RPMI7951 (cell line): ENCODE measurements at regions not wholly inside any gene's neighbourhood (a gene's known extent, or its start where the extent isn't known, plus 50 kb on each side); places are given as distances from the start of the nearest gene placed in this dataset.

ENCODE experiments used
- DNase-seq: peaks from one replicate; pipeline ENCODE4 v3.0.0-alpha.2; 2012; ENCODE audit warnings: low read depth

DNA sequence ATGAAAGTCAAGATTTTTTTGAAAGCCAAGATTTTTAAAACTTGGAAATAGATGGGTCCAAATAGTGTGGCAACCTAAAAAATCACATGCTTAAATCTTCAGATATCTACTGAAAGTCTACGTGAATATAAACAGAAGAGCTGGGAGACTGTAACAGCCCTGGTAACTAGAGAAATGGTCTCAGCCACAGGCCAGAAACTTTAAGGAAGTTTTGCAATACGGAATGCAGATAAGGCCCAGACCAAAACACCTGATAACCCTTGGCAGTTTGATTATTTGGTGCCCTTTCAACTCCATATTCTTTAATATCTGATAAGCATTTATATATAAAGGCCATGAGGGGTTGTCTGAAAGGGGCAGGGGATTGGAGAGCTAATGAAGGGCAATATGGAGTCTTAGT is 537.3 kb upstream of the TGFBR2 start:
- DNase-seq, result no peak

DNA sequence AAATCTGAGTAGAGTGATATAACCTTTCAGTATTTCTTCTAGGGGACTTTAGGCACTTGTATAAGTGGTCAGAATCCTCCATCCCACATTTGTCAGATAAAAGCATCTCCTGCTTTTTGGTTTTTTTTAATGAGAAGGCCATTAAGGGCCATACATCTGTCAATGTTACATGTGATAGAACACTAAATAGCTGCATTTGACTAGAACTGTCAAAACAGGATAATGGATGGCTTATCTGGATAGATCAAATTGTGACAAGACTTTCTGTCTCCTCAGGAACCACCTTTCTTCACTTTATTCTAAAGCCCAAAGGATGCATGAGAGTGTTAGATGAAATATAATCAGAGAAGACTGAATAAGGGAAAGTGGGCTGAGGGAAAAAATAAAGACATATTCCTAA is 533.4 kb upstream of the TGFBR2 start:
- DNase-seq, result no peak

DNA sequence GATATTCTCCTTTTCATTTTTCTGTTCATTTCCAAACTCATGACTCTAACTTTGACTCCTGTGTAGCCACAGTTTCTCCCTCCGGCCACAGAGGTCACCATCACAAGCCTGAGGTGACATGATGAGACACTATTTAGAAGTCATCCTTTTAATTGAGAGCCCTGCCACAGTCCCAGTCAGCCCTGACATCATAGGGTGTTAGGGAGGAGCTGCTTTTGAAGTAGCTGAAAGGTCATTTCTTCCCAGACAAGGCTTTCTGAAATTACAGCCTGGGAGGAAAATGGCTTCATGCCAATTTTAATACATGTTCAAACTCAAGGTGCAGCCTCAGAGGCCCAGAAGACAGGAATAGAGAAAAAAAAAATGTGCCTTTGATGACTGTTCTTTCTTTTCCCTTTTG is 532.8 kb upstream of the TGFBR2 start:
- DNase-seq, result peak; percentile 72

DNA sequence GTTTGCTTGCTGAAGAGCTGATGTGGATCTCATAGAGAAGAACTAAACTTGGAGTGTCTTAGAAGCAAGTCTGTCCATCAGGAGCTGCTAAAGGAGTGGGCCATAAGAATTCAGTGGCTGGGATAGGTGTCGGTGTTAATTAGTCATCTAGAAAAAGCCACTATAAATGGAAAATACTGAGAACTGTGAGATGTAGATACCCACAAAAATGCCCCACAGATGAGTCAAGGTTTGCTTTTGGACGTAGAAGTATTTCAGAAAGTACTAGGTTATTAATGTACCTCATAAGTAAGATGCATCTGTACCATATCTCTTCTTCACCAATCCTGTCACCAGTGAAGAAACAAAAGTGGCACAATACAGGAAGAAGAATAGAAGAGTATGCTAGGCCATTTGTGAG is 530.9 kb upstream of the TGFBR2 start:
- no peak for DNase-seq

DNA sequence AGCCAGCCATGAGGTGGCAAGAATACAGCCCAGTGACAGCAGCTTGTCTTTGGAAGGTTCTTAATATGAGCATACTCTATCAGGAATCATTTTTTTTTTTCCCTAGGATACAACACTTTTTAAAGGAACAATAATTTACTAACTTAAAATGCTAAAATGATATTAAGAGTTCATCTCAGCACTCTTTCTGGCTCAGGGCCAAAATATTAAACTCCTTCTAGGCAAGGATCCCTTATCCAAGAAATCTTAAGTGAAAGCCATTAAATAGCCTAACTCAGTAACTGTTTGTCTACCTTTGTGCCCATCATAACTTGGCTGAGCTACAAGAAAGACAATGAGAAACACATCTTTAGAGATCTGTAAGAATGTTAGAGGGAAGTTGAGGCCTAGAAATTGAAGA is 529.5 kb upstream of the TGFBR2 start:
- DNase-seq, result no peak

DNA sequence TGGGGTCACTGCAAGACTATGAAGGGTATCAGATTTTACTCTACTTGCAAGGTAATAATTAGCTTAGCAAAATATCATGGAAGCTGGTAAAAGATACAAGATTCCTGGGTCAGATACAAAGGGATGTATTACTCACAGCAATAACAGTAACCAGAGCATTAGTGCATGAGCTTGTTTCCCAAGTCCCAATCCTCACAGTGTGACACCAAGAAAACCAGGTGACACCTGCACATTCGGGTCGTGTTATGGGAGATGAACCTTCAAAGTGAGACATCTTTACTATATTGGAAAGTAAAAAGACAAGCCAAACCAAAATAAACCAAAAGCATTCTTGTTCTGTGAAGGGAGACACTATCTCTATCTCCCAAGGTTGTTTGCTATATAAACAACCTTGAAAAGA is 528.7 kb upstream of the TGFBR2 start:
- DNase-seq, result no peak

DNA sequence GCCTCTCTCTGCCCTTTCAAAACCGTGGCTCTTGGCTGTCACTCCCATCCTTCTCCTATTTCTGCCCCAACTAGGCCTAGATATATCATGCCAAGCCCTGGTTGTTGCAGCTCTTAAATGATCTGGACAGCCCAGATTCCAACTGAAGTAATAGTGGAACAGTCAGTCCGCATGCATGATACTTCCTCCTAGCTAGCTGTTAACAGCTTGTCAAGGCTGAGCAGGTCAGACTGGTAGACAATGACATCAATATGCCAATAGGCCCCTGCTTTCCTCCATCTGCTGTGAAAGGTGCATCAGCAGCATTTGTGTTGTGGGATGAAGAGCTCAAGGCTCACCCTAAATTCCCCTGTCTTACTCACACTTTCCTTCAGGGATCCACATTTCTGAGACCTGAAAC is 527.7 kb upstream of the TGFBR2 start:
- no peak for DNase-seq

DNA sequence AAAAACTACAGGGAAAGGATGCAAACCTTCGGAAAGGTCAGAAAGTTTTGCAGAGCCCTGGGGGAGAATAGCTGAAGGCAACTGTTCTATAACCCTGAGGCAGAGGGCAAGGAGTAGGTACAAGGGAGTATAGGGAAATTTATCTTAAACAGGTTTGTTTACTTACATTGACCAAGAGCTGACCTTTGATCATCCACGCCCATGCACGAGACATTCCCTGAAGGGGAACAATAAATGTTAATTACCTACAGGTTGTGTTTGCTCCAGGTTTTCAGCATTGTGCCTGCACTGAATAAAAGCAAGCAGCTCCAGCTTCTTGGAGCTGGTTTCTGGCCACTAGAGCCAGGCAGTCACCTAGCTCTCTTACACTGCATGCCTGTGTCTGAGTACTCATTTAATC is 524.5 kb upstream of the TGFBR2 start:
- DNase-seq, result no peak

DNA sequence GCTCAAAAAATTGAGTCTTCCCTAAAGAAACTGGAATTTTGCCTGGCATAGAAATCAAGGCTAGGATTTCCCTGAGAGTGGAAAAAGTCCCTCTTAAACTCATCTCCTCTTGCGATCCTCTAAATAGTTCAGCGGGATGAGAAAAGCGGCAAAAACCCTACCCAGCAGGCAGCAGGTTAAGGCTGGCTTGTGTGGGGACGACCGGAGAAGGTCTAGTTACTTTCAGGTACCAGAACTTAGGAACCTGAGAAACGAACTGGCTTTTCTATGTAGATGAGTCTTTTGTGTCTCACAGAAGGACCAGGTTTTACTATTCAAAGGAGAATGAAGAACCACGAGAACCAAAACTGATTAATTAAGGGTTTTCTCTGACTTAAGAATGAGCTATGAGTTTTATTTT is 523.7 kb upstream of the TGFBR2 start:
- DNase-seq, result no peak

DNA sequence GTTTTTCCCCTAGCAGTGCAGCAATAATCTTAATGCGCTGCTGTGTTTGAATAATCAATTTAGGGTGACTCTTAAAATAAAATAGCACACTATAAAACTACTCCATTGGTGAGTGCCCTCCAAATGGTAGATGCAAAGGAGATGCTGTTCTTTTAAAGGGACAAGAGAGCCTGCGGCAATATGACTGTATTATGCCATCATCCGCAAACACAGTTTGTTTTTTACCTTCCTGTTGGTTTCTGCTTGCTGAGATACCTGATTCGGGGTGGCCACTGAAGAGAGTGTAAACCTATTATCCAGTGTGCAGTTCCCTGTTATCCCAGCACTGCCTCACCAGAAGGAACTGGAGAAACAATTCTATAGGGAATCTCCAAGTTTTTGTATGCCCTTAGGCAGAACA is 523.1 kb upstream of the TGFBR2 start:
- no peak for DNase-seq

DNA sequence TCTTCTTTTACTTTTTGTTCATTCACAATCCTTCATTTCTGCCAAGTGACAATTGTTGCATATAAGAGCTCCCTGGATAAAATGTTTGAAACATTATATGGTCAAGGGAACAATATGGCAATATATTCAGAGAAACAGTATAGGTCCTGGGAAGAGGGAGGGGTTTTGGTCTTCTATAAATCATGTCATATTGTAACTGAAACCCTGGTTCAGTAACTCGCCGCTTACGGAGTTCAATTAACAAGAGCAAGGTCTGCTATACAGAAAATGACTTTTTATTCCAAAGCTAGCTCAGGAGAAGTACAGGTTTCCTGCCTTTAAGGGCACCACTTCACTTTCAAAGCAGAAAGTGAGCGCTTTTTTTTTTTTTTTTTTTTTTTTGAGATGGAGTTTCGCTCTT is 522.1 kb upstream of the TGFBR2 start:
- DNase-seq, result no peak

DNA sequence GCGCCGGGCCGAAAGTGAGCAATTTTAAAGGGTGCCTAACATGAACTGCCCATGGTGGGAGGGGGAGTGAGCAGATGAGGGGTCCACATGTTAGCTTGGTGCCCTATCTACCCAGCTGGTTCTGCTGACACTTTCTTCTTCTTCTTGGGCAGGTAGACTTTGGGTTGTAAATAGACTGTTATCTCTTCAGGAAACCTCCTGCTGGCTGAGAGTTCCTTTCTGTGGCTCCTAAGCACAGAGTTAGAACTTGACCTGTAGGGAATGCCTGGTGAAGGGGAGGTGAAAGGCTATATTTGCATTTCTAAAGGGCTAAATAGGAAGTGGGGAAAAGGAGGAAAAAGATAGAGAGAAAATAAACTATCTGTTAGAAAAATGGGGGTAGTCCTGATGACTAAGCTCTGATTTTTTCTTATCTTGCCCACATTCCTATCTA is 521.4 kb upstream of the TGFBR2 start:
- DNase-seq, result peak; percentile 32

DNA sequence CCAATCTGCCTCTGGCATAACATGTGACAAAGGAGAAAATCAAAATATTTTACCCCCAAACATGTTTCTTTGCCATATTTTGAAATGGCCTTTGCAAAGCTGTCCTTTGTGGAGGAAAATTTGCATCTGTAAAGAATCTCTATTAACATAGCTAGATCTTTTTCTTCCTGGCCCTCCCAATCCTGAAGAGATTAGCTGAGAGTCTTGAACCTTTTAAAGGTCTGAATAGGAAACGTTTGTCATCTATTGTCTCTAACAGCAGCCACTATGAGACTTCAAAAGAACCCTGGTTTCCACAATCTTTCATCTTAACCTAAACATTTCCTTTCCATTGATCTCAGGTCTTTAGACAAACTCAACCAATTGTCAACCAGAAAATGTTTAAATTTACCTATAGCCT is 520.9 kb upstream of the TGFBR2 start:
- no peak for DNase-seq

DNA sequence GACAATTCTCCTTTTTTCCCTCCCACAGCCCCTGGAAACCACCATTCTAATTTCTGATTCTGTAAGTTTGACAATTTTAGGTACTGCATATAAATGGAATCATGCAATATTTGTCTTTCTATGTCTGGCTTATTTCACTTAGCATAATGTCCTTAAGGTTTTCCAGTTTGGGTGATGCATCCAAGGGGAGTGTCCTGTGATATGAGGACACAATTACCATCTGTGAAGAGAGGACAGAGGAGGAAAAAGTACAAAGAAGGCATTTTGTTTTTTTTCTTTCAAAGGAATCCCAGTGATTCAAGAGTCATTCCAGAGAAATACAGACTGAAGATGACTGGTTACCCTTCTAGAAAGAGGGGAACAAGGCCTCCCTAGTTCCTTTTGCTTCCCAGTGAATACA is 514.7 kb upstream of the TGFBR2 start:
- peak; percentile 42 for DNase-seq

DNA sequence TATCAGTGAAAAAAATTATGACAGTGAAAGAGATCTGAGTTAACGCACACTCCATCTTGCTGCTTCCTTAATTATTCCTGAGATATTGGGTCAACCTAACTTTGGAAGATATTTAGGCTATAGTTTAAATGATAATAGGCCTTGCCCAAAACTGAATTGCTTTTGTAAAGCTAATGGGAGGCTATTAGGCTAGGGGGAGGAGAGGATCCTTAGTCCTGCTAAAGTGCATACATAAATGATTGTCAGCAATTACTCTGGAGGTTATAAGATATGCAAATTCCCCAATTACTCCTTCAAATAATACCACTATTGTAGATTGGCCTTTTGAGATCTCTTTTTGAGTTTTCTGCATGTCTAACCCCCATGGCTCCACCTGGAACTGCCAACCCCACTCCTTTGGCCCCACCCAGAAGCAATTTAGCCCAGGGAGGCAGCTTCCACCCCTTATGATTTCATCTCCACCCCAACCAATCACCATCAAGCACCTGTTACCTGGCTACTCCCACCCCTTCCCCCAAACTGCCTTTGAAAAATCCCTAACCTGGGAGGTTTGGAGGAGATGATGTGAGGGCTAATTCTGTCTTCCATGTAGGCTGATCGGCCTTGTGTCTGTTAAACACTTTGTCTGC is 509.3 kb upstream of the TGFBR2 start:
- no peak for DNase-seq

DNA sequence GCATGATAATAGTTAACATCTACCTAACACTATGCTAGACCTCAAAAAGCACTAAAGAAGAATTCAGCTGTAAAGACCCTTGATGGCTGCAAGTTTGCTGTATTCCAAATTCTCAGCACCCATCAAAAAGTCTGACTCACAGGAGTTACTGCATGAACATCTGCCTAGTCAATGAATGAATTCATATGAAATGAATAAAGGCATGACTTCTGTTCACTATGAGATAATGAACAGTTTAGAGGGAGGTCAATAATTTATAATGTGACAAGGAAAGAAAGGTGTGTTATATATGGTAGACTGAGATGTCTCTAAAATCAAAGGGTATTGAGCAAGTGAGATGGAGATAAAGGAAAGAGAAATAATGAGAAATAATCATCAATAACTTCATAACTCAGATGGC is 508.2 kb upstream of the TGFBR2 start:
- DNase-seq, result no peak

DNA sequence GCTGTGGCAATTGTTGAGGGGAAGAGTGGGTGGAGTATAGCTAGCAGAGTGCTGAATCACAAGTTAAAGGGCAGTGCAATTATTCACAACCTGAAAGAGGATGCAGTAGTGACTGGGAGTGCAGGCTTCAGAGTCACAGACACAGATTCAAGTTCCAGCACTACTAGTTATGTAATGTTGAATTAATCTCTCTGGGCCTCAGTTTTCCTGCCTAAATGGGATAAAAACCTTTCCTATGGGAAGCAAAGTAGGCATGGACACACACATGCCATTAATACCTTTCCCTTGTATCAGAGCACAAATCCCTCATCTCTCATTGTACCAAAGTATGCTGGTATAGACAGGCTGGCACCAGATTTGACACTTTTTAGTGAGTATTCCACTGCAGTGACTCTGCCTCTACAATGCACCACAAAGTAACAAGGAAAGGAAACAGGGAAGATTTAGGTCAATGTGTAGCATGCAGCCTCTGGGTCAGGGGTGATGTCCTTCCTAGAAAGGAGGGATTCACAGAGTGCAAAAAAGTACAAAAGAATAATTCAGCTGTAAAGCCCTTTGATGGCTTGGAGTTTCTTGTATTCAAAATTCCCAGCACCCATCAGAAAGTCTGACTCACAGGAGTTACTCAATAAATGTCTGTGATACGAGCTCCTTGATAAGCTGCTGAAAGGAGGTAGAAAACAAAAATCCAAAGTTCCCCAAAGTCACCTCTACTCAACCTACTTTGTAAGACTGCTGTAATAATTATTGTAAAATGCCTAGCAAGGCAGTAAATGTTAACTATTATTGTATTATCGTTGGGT is 507.5 kb upstream of the TGFBR2 start:
- DNase-seq, result peak; percentile 46

DNA sequence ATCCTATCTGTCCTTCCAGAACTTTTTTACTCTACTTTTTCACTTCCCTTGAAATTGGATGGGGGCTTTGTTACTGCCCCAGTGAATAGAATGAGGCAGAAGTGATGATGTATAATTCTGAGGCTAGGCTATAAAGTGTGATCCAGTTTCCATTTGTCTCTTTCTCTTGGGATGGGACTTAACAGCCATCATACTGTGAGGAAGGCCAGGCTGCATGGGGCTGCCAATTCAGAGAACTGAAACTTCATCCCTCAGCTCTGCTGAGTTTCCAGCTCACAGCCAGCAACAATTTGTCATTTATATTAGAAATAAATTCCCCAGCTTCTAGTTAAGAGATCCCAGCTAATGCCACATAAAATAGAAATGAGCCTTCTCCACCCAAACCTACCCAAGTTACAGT is 504.0 kb upstream of the TGFBR2 start:
- no peak for DNase-seq

DNA sequence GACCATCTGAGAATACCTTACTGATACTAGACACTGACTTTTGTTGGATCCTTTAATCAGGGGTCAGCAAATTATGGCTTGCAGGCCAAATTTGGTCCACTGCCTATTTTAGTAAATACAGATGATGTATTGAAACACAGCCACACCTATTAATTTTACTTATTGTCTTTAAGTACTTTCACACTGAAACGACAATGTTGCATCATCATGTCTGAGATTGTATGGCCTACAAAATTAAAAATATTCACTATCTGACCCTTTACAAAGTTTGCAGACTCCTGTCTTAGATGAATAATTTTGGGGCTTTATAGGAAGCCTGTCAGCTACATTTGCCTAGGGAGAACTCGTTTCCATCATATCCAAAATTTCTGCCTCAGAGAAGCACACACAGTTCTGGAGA is 503.2 kb upstream of the TGFBR2 start:
- no peak for DNase-seq

DNA sequence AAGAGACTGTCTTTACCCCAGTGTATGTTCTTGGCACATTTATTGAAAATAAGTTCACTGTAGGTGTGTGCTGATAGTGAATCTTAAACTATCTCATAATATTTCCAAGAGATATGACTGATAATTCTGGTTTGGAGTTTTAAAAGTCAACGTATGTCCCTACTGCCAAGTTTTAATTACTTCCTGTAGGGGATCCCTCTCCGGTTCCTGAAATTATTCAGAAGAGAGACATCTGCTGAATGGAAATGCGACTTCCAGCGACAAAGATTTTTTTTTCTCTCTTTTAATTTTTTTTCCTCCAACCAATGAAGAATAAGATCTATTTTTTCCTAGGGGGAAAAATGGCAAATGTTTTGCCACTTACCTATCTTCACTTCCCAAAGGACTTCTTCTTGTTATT is 498.9 kb upstream of the TGFBR2 start:
- DNase-seq, result no peak

DNA sequence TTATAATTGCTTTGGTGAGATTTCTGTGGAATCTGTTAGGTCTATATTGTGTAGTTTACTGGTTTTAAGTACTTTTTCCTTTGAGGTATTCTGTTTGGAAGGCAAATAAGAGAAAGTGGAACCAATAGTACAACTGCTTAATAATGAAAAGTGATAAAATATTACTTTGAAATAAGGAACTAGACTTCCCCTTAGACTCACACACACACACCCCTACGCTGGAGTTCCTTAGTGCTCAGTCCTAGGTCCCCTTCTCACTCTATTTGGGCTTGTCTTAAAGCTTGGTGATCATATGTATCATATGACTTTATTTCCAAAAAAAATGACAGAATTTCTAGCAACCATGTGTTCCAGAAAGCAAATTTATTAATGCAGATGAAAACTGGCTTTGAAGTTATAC is 494.0 kb upstream of the TGFBR2 start:
- DNase-seq, result no peak

DNA sequence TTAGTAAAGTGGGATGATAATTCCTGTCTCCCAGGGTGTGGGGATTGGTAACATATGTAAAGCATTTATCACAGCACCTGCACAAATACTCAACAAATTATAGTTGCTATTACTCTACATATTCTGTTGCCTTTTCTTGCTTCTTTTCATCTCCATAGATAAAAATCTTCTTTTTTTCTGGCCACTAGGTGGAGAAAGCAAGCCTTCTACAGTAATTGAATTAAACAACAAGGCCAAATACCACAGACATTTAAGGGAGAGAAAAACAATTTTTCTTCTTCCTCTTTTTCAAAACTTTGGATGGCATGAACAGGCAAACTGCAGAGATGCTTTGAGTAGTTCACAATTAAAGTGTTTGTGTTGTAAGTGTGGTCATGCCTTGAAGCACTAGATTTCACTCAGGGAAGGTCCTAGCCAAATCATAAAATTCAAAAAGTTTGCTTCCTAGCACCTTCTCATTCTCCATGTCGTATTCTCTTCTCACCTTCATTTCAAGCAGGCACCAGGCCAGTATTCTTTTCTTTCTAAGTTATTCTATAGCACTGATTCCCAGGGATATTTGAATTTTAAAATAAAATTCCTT is 493.4 kb upstream of the TGFBR2 start:
- DNase-seq, result peak; percentile 62

DNA sequence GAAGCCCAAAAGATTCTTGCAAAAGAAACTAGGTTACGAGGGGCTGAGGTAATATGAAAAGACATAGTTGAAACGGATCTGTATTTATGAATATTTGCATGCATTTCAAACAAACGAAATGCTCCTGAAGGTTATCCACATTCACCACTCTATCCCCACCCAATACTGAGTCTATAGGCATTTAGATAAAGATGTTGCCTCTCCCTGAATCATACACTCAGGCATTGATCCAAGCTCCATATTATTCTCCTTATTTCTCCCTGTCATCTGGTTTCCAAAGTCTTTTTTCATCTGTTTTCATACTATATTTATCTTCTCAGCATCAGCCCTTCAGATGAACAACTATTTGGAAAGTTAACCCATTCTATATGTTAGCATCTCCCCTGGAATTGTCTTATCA is 492.5 kb upstream of the TGFBR2 start:
- no peak for DNase-seq
